ENCODE measurements at regions not wholly inside any gene's neighbourhood (a gene's known extent, or its start where the extent isn't known, plus 50 kb on each side); places are given as distances from the start of the nearest gene placed in this dataset.

- intact Hi-C loops (cut with micrococcal nuclease), result loop anchor here (10.0 kb wide), 2 partner anchors 441 to 929 kb away; partner anchors contain the start of gene SPRED1
Observed at GRCh38 chr15:38695249-38696108, 130.9 kb upstream of the RASGRP1 start.

- intact Hi-C loops (cut with micrococcal nuclease), result loop anchor here (10.0 kb wide), 2 partner anchors 441 to 929 kb away; partner anchors contain the start of gene SPRED1
Observed at GRCh38 chr15:38696109-38696727, 131.6 kb upstream of the RASGRP1 start.

GRCh38 chr15:38696790-38697495 lies 132.3 kb upstream of the RASGRP1 start:
- intact Hi-C loops (cut with micrococcal nuclease), result loop anchor here (10.0 kb wide), 2 partner anchors 442 to 928 kb away; partner anchors contain the start of gene SPRED1

GRCh38 chr15:38698254-38698653 lies 133.6 kb upstream of the RASGRP1 start:
- intact Hi-C loops (cut with micrococcal nuclease), result loop anchor here (10.0 kb wide), 2 partner anchors 443 to 927 kb away; partner anchors contain the start of gene SPRED1

GRCh38 chr15:38699633-38700230 lies 135.1 kb upstream of the RASGRP1 start:
- intact Hi-C loops (cut with micrococcal nuclease), result loop anchor here (1.0 to 10.0 kb wide), 4 partner anchors 225 to 925 kb away; partner anchors contain the start of gene SPRED1

- intact Hi-C loops (cut with micrococcal nuclease), result no loop called here
Observed at GRCh38 chr15:38701149-38701548, 136.5 kb upstream of the RASGRP1 start.

GRCh38 chr15:38702178-38702912 lies 137.7 kb upstream of the RASGRP1 start:
- intact Hi-C loops (cut with micrococcal nuclease), result no loop called here

- intact Hi-C loops (cut with micrococcal nuclease), result loop anchor here (5.0 kb wide), 2 partner anchors 112 to 877 kb away; partner anchors contain the start of gene THBS1
Observed at GRCh38 chr15:38705436-38706219, 141.0 kb upstream of the RASGRP1 start.

- intact Hi-C loops (cut with micrococcal nuclease), result loop anchor here (5.0 kb wide), 2 partner anchors 110 to 875 kb away; partner anchors contain the start of gene THBS1
Observed at GRCh38 chr15:38706956-38707355, 142.3 kb upstream of the RASGRP1 start.

GRCh38 chr15:38707802-38708671 lies 143.4 kb upstream of the RASGRP1 start:
- intact Hi-C loops (cut with micrococcal nuclease), result loop anchor here (5.0 kb wide), 2 partner anchors 109 to 874 kb away; partner anchors contain the start of gene THBS1

GRCh38 chr15:38708672-38709180 lies 144.1 kb upstream of the RASGRP1 start:
- intact Hi-C loops (cut with micrococcal nuclease), result loop anchor here (5.0 kb wide), 2 partner anchors 109 to 874 kb away; partner anchors contain the start of gene THBS1

- intact Hi-C loops (cut with micrococcal nuclease), result loop anchor here (5.0 kb wide), 2 partner anchors 108 to 873 kb away; partner anchors contain the start of gene THBS1
Observed at GRCh38 chr15:38709196-38709595, 144.6 kb upstream of the RASGRP1 start.

GRCh38 chr15:38714309-38715072 lies 149.9 kb upstream of the RASGRP1 start:
- intact Hi-C loops (cut with micrococcal nuclease), result no loop called here

GRCh38 chr15:38720893-38721567 lies 156.4 kb upstream of the RASGRP1 start:
- intact Hi-C loops (cut with micrococcal nuclease), result no loop called here

- intact Hi-C loops (cut with micrococcal nuclease), result no loop called here
Observed at GRCh38 chr15:38721568-38721945, 156.9 kb upstream of the RASGRP1 start.

- intact Hi-C loops (cut with micrococcal nuclease), result no loop called here
Observed at GRCh38 chr15:38722236-38722635, 157.6 kb upstream of the RASGRP1 start.

GRCh38 chr15:38724827-38725226 lies 160.2 kb upstream of the RASGRP1 start:
- intact Hi-C loops (cut with micrococcal nuclease), result no loop called here
